NCI-H774 (cell line): ENCODE measurements at regions not wholly inside any gene's neighbourhood (a gene's known extent, or its start where the extent isn't known, plus 50 kb on each side); places are given as distances from the start of the nearest gene placed in this dataset.
A peak's percentile ranks its signal among the peaks of the same experiment; 100 is the strongest.

Source experiments
- DNase-seq: peaks from one replicate; lab custom pipeline; 2025; lab: John Stamatoyannopoulos, UW

DNA sequence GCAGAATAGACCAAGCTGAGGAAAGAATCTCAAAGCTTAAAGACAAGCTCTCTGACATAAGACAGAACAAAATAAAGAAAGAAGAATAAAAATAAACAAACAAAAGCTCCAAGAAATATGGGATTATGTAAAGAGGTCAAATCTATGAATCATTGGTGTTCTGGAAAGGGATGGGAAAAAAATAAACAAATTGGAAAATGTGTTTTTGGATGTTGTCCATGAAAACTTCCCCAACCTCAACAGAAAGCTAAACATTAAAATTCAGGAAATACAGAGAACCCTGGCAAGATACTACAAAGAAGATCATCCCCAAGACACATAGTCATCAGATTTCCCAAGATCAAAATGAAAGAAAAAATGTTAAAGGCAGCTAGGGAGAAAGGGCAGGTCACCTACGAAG, 662.0 kb upstream of the CDH18 start:
- DNase-seq, result no peak

DNA sequence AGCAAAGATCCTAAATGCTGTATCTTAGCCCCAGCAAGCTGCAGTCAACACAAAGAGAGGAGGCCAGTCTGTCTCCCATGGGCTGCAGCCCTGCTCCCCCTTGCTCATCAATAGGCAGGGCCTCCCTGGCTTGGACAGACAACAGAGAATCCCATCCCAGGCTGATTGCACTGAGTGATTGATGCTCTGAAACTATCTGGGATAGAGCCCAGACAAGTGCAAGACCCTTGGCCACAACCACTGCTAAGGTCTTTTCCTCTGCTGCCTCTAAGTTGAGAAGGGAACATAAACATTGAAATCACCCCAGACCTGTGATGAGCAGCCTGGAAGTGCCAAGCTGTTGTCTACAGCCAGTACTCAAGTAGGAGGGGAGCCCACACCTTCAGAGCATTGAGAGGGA, 661.0 kb upstream of the CDH18 start:
- DNase-seq, result no peak

DNA sequence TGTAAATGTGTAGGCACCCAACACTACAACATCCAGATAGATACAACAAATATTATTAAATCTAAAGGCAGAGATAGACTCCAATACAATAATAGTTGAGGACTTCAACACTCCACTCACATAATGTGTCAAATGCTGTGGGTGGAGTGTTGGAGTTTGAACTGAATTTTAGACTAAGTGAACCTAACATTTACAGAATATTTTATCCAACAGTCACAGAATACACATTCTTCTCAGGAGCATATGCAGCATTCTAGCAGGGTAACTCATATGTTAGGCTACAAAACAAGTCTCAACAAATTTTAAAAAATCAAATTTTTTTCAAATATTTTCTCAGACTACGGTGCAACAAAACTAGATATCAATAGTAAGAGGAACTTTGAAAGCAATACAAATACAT, 648.7 kb upstream of the CDH18 start:
- DNase-seq, result no peak

DNA sequence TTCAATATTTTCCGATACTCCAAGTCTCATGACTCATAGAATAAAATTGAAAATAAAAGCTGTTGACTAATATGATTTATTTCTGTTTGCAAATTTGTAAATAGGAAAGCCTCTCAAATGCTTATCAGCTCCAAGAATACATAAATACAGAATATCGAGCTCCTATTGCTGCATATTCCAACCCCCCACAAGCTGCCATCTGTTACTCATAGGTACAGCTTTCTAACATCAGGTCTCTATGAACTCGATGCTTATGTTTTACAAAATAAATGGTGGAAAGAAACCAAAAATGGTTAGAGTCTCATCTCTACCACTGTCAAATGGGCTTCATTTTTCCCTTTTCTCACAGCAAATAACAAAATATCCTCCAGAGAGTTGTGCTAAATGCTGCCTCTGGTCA, 631.6 kb upstream of the CDH18 start:
- no peak for DNase-seq

DNA sequence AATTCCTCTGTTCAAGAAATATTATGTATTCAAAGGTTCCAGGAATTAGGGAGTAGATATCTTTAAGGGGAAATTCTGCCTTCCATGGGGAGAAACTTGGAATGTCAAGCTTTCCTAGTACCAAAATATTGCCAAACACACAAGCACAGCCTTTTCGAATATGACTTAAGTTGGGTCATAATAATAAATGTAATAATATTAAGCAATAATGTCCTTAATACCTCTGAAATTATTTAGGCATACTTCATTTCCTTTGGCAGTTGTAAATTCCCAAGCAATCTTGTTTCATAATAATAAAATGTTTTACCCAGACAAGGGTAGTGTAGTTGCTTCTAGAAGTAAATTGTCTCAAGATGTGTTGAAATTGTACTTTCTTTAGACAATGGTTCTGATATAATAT, 630.3 kb upstream of the CDH18 start:
- no peak for DNase-seq

DNA sequence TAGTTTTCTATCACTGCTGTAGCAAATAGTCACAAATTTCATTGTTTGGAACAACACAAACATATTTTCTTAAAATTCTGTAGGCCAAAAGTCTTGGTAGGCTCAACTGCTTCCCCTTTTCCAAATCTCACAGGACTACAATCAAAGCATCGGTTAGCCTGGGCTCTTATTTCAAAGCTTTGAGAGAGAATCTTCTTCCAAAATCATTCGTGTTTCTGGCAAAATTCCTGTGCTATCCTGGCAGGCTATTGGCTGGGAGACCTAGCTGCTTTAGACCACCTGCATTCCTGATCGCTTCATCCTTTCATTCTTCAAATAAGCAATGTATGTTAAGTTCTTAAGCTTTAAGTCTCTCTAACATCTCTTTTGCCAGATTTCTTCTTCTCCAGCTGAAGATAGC, 629.8 kb upstream of the CDH18 start:
- DNase-seq, result no peak

DNA sequence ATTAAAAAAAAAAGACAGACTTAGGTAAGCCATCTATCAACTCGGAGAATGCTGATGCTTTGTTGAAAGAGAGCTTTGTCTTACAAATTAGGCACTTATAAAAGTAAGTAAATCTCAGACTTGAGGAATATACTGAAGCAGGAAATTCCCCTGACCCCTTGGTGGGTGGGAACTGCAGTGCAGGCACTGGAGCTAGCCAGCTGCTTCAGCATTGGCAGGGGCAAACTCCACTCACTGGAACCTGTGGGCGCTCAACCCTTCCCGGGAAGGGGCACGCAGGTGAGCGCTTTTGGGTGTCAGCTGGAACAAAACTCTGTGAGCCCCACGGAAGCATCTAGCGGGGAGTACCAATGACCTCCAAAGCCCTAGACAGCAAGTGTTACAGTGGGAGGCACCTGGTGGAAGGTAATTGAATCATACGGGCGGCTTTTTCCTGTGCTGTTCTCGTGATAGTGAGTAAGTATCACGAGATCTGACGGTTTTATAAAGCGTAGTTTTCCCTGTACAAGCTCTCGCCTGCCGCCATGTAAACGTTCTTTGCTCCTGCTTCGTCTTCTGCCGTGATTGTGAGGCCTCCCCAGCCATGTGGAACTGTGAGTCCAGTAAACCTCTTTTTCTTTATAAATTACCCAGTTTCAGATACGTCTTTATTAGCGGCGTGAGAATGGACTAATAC, 628.0 kb upstream of the CDH18 start:
- no peak for DNase-seq

DNA sequence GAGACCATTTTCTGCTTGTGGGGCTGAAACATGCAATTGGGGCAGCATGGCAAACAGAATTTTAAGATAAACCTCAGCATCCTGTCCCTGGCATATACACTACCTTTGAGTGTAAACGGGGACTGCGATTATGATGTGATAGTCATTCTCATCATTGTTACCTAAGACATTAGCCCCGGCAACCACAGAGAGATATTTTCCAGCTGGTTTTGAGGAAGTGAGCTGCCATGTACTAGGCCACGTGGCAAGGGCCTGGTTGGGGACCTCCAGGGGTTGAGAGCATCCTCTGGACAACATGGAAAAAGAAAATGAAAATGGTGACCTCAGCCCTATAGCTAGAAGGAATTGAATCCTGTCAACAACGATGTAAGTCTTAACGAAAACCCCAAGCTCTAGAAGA, 623.6 kb upstream of the CDH18 start:
- no peak for DNase-seq

DNA sequence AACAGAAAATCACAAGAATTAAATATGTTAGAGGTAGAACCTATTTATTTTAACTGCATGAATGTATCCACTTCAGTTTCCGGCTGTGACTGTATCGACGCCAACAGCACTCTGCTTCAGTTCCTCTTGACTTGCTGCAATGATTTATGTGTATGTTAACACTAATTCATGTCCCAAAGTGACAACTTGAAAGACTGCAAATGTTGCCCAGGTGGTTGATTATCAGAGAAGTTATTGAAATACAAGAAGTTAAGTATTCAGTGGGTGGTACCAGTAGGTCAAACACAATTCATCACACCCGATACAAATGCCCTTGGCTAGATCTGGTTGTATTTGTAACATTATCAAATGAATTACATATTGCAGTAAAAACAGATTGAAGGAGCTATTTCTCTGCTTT, 622.7 kb upstream of the CDH18 start:
- DNase-seq, result peak; percentile 81

DNA sequence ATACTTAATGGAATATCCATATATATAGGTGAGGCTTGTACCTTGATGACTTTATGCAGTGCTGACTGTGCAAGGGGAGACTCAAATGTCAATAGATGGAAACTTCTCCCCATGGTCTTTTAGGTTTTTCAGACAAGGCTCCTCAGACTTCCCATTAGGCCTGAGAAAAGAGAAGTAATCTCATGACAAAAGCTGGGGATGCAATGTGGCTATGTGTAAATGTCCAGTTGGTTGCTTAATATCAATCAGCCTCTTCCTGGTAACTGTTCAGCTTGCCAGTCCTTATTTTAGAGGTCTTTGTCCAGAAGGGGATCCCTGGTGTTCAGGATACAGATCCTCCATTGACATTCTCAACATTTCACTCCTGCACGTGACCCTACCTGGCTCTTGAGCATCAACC, 621.1 kb upstream of the CDH18 start:
- no peak for DNase-seq

DNA sequence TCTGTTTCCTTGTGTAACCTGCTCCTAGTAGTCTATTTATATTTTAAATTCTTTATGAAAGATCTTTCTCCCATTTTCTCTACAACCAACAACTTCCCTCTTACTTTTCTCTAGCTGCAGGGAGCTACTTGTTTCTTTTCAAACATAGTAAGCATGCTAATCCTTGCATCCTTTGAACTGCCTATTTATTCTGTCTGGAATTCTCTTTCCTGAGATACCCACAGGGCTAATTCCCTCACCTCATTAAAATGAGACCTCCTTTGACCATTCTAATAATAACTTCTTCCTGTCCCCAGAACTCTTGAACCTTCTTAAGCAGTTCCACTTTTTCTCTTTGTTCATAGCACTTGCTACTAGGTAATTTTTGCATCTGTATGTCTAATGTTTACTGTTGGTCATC, 620.6 kb upstream of the CDH18 start:
- no peak for DNase-seq

DNA sequence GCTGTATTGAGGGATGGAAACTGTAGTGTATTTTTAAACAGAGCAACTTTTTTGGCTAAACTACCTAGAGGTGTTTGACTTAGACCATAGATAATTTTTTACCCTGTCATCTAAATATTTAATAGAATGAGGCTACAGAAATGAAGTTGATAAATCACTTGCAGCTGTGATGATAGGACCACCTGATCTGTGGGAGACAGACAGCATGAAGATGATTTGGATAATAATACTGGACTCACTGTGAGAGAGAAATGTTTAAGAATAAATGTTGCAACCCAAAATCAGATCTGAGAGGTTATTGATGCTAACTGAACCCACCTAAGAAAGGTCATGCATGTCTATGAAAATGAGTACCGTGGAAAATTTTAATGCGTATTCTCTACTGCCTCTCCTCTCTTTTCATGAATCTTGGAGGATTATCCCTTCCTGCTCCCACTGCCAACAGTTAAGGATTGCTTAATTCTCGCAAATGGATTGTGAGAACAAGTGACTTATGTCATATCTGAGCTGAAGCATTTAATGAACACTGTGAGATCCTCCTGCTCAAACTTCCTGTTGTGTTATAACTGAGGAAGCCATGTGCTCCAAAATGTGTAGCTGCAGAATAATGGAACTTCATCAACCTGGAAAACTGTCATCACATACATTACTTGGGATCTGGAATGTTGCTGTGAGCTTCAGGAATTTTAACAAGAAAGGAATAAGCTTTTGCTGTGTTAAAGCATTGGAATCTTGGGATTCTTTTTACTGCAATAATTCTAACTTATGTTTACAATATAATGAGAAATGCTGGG, 617.9 kb upstream of the CDH18 start:
- DNase-seq, result no peak

DNA sequence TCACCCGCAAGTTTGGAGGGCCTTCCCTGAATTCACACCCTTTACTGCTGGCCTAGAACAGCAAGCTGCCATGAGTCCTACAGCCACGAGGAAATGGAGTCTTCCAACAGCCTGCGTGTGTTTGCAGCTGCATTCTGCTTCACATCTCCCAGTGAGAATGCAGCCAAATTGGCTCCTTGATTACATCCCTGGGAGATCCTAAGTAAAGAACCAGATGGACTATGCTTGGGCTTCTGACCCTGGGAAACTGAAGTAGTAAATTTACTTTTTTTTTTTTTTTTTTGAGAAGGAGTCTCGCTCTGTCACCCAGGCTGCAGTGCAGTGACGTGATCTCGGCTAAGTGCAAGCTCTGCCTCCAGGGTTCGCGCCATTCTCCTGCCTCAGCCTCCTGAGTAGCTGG, 617.0 kb upstream of the CDH18 start:
- DNase-seq, result no peak

DNA sequence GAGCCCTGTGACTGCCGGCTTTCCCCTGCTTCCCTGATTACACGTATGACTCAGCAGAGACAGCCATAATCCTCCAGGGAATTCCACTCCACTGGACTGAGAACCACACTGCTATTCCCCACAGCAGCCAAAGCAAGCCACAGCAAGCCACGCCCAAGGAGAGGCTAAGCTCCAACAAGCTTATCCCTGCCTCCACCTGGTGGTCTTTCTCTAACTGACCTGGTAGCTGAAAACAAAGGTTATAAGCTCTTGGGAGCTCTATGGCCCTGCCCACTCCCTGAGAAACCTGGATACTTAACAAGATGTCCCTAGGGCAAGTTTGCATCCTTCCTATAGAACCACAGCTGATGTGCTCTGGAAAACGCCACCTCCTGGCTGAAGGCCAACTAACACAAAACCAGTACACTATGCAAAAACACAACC, 613.7 kb upstream of the CDH18 start:
- DNase-seq, result no peak

DNA sequence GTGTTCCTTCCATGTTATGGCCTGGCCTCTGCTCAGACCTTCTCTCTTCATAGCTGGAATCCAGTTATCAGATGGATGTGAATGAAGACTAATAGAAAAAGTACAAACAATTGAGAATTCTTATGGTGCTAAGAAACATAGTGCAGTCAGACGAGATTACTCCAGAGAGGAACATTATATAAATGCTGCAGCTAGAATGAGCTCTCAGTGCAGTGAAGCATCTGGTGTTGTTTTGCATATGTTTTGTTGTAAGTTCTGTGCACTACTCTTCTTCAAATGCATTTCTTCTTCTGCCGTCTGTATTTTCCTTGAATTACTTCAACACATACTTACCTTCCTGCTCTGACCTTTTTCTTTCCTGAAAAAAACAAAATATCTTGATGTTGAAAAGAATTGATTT, 602.4 kb upstream of the CDH18 start:
- DNase-seq, result no peak

DNA sequence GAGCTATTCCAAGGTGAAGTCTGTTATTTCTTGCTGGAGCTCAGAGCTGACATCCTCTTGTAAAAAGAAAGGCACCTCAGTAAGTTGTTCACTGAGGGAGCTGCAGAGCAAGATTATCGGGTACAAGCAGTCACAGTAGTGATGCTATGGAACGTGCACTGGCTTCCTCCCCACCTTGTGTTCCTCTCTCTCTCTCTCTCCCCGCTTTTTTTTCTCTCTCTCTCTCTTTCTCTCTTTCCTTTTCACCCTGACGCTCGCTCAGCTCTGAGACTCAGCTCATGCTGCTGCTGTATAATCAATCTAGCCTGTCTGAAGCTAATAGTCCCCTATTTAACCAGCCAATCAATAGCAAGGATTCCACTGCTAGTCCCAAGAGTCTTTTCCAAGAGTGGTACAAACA, 587.6 kb upstream of the CDH18 start:
- DNase-seq, result no peak

DNA sequence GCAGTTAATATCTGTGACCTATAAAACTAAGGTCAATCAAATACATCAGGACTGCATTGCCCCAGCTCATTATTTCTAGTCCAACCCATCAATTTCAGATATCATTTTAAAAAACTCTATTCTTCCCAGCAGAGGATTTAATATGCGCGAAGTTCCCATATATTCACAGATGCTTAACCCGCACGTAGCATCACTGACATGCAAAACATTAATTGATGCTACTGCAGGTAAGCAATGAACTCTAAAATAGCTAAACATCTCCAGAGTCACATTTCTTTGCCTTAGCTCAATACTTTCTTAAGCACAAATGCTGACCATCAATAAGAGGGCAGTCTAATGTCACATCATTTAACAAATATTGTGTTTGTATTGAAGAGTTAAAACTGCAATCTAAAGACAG, 586.6 kb upstream of the CDH18 start:
- DNase-seq, result no peak

DNA sequence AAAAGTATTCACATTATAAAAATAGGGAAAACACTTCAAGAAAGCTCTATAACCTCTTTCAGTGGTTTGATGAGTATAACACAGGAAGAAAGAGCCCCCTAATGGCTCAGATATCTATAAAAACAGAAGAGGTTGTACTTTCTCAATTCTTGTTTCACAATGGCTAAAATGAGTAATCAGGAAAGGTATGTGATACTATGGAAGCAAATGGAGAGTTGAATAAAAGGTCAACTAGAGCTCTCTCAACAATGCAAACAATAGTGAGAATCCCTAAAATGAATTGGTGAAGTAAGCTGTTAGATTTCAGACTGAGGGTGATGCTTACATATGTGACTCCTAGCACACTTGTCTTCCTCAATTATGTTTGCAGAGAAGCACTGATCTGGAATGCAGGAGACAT, 584.6 kb upstream of the CDH18 start:
- no peak for DNase-seq

DNA sequence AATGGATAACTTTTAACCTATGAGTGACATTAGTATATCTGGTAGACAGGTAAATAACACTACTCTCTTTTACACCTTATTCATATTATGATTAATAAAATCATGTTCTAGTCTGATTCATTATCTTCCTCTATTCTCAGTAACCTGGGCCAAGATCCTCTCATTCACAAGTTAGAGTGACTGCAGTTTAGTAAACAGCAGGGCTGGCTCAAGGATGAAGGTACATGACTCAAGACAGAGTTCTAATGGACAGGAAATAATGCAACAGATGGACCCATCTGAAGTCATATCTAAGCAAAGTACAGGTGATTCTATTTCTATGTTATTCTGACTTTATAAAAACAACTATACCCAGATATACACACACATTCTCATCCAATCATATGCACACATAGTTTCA, 582.5 kb upstream of the CDH18 start:
- DNase-seq, result no peak

DNA sequence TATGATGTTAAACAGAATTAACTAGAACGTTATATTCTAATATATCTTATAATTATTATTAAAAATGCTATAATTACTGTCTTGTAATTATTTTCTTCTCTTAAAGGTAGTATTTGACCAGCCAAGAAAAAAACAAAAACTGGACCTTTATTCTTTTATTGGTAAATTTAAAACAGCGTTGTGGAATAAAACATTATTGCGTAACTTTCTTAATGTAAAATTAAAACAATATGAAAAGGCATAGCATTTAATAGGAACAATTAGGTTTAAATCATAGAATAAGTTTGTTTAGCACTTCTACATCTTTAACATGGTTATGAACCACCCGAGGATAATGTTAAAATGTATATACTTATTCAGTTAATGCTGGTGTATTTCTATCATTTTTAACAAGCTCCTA, 574.5 kb upstream of the CDH18 start:
- DNase-seq, result no peak

DNA sequence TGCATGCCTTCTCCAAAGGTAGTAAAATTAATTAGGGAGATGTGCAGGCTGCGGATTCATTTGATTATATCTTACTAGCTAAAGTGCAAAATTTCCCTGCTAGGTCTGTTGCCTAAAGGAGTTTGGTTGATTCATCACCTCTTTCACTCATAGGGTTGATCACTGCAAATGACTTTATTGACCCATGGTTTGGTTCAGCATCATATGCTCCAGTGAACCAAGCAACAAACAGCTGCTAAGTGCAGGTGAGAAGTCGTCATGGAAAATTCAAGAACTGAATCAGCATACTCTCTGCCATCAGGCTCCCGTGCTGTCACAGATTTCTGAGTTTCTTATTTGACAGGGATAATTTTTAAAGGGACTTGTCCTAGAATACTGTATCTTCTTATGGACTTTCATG, 571.8 kb upstream of the CDH18 start:
- DNase-seq, result no peak

DNA sequence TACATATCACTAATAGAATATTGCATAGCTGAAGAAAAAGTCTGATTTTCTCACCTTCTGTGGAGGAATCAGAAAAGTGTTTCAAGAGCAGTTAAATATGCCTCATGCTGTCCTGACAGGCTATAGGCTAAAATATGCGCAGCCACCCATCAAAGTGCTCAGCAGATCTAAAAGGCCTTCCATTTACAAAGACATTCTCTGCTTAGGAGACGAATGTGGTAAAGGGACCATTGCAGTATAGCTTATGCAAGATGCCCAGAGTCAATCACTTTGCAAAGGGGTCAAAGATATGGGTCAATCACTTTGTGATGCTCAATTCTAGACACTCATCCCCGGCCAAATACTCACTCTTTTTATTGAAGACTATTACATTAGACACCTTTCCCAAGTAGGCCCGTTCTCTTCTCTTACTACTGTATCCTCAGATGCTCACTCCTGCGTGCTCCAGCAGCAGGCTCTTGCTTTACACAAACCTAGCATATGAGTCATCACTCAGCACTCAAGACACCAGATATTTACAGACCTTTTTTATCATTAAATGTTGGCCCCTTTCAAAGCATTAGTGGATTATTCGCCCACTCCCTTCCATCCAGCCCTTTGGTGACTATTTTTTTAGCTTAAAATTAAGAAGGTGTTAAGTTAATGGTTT, 568.2 kb upstream of the CDH18 start:
- no peak for DNase-seq

DNA sequence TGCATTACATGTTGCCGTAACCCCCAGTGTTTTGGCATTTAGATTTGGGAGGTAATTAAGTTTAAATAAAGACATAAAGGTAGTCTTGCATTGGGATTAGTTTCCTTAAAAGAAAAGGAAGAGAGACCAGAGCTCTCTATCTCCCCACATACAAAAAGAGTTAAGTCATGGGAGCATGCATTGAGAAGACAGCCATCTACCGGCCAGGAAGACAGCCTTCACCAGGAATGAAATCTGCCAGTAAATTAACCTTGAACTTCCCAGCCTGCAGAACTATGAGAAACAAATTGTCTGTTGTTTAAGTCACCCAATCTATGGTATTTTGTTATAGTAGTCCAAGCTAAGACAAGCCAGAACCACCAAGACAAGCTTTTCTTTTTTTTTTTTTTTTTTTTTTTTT, 567.0 kb upstream of the CDH18 start:
- no peak for DNase-seq

DNA sequence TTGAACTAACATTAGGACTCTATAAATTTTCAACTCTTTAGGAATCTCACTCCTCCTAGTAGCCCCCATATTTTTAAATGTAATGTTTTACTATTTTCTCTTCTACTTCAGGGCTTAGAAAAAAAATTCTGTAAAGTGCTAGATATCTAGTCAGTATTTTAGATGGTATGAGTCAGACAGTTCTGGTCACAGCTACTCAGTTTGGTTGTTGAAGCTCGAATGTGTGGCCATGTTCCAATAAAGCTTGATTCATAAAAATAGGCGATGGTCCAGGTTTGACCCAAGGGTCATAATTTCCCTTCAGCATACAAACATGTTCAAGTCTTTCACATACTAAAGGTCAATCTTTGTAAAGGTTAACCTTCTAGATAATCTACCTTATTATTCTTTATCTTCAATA, 566.0 kb upstream of the CDH18 start:
- DNase-seq, result no peak
